SJCRH30 (cell line): ENCODE measurements at regions not wholly inside any gene's neighbourhood (a gene's known extent, or its start where the extent isn't known, plus 50 kb on each side); places are given as distances from the start of the nearest gene placed in this dataset.

Source experiments
- DNase-seq, 2 experiments: peaks; one replicate each; pipeline ENCODE4 v3.0.0-alpha.2; 2015 to 2020
- H3K27ac ChIP-seq: fragments of 250-450 bp; sonication (Bioruptor Pico); 2 replicates; pipeline ENCODE4 v1.5.1; 2020; ENCODE audit warnings: mild to moderate bottlenecking, moderate library complexity
- H3K27me3 ChIP-seq: fragments of 250-450 bp; sonication (Bioruptor Pico); 2 replicates; pipeline ENCODE4 v1.5.1; 2020; ENCODE audit warnings: mild to moderate bottlenecking, moderate library complexity
- H3K36me3 ChIP-seq: fragments of 250-450 bp; sonication (Bioruptor Pico); 2 replicates; pipeline ENCODE4 v1.5.1; 2020; ENCODE audit warnings: mild to moderate bottlenecking, moderate library complexity
- H3K4me1 ChIP-seq: fragments of 250-450 bp; sonication (Bioruptor Pico); 2 replicates; pipeline ENCODE4 v1.5.1; 2020; ENCODE audit warnings: mild to moderate bottlenecking, moderate library complexity
- H3K4me3 ChIP-seq: fragments of 250-450 bp; sonication (Bioruptor Pico); 2 replicates; pipeline ENCODE4 v1.5.1; 2020; ENCODE audit warnings: mild to moderate bottlenecking, moderate library complexity
- H3K9me3 ChIP-seq: fragments of 250-450 bp; sonication (Bioruptor Pico); replicated peaks from 2 replicates; pipeline ENCODE4 v1.5.1; 2020; ENCODE audit warnings: mild to moderate bottlenecking, moderate library complexity

- no peak overlapping the region for H3K27ac ChIP-seq
- 0 out of 2 replicates have a peak, but pooled peaks cover 4% of the 10 kb centered on the region for H3K9me3 ChIP-seq
Observed at GRCh38 chr15:31255176-31255510, 71.5 kb upstream of the KLF13 start.

GRCh38 chr15:31255732-31256377 lies 70.8 kb upstream of the KLF13 start:
- H3K36me3 ChIP-seq, result no peaks in the 10 kb centered on the region
- H3K4me3 ChIP-seq, result no peak overlapping the region
- 0 out of 2 replicates have a peak, but pooled peaks cover 4% of the 10 kb centered on the region for H3K9me3 ChIP-seq
- no peaks in the 10 kb centered on the region for H3K27me3 ChIP-seq
- H3K27ac ChIP-seq, result no peak overlapping the region
- H3K4me1 ChIP-seq, result peaks cover 8% of the 10 kb centered on the region; the same call in 1 of the 2 replicates
- DNase-seq, result no peak

More at GRCh38 chr15:31255176-31255510, 71.5 kb upstream of the KLF13 start:
- no peaks in the 10 kb centered on the region for H3K36me3 ChIP-seq
- H3K27me3 ChIP-seq, result no peaks in the 10 kb centered on the region
- no peak for DNase-seq
- peaks cover 8% of the 10 kb centered on the region; the same call in 1 of the 2 replicates for H3K4me1 ChIP-seq
- no peak overlapping the region for H3K4me3 ChIP-seq

- H3K4me3 ChIP-seq, result no peak overlapping the region
- H3K9me3 ChIP-seq, result 0 out of 2 replicates have a peak, but pooled peaks cover 4% of the 10 kb centered on the region
- H3K27ac ChIP-seq, result no peak overlapping the region
- no peaks in the 10 kb centered on the region for H3K27me3 ChIP-seq
- peaks cover 11% of the 10 kb centered on the region; the same call in 1 of the 2 replicates for H3K4me1 ChIP-seq
- H3K36me3 ChIP-seq, result no peaks in the 10 kb centered on the region
- DNase-seq, result no peak
Observed at GRCh38 chr15:31256378-31257265, 70.0 kb upstream of the KLF13 start.

GRCh38 chr15:31257286-31257685 lies 69.3 kb upstream of the KLF13 start:
- H3K4me3 ChIP-seq, result no peak overlapping the region
- H3K27me3 ChIP-seq, result no peaks in the 10 kb centered on the region
- H3K36me3 ChIP-seq, result no peaks in the 10 kb centered on the region
- no peak for DNase-seq
- no peak overlapping the region for H3K27ac ChIP-seq
- H3K4me1 ChIP-seq, result peaks cover 11% of the 10 kb centered on the region; the same call in 1 of the 2 replicates
- H3K9me3 ChIP-seq, result 0 out of 2 replicates have a peak, but pooled peaks cover 4% of the 10 kb centered on the region

DNA sequence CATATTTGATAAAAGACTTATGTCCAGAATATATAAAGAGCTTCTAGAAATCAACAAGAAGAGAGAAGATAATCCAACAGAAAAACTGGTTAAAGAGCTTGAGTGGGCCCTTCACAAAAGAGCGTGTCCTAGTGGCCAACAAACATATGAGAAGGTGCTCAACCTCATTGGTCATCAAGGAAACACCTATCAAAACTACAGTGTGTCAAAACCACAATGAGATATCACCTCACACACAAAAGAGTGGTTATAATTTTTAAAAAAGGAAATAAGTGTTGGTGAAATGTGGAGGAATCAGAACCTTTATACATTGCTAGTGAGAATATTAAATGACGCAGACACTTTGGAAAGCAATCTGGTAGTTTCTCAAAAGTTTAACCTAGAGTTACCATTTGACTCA lies 68.4 kb upstream of the KLF13 start:
- peaks cover 11% of the 10 kb centered on the region; the same call in 1 of the 2 replicates for H3K4me1 ChIP-seq
- 0 out of 2 replicates have a peak, but pooled peaks cover 4% of the 10 kb centered on the region for H3K9me3 ChIP-seq
- H3K27ac ChIP-seq, result no peak overlapping the region
- H3K36me3 ChIP-seq, result no peaks in the 10 kb centered on the region
- no peak overlapping the region for H3K4me3 ChIP-seq
- no peak for DNase-seq
- H3K27me3 ChIP-seq, result no peaks in the 10 kb centered on the region

- no peak overlapping the region for H3K4me3 ChIP-seq
- no peak for DNase-seq
- no peaks in the 10 kb centered on the region for H3K27me3 ChIP-seq
- H3K27ac ChIP-seq, result no peak overlapping the region
- 0 out of 2 replicates have a peak, but pooled peaks cover 4% of the 10 kb centered on the region for H3K9me3 ChIP-seq
- no peaks in the 10 kb centered on the region for H3K36me3 ChIP-seq
- H3K4me1 ChIP-seq, result peaks cover 19% of the 10 kb centered on the region
Observed at GRCh38 chr15:31259562-31260252, 66.9 kb upstream of the KLF13 start.

DNA sequence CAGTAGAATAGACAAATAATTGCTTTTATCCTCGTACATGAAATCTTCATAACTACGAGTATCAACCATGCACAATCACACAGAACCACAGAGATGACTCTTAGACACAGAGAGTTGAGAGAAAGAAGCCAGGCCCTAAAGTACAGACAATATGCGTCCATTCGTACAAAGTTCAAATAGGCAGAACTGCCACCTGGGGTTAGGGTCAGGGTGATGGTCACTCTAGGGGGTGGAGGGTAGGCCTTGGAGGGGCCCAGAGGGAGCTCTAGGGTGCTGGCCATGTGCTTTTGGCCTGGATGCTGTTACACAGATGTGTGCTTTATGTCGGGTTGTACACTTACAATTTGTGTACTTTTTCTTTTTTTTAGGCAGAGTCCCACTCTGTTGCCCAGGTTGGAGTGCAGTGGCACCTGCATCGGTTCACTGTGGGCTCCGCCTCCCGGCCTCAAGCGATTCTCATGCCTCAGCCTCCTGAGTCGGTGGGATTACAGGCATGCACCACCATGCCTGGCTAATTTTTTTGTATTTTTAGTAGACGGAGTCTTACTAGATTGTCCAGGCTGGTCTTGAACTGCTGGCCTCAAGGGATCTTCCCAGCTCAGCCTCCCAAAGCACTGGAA lies 65.9 kb upstream of the KLF13 start:
- 0 out of 2 replicates have a peak, but pooled peaks cover 4% of the 10 kb centered on the region for H3K9me3 ChIP-seq
- no peaks in the 10 kb centered on the region for H3K27me3 ChIP-seq
- no peak overlapping the region for H3K4me3 ChIP-seq
- DNase-seq, result no peak
- H3K36me3 ChIP-seq, result no peaks in the 10 kb centered on the region
- H3K4me1 ChIP-seq, result peaks cover 24% of the 10 kb centered on the region
- H3K27ac ChIP-seq, result no peak overlapping the region

DNA sequence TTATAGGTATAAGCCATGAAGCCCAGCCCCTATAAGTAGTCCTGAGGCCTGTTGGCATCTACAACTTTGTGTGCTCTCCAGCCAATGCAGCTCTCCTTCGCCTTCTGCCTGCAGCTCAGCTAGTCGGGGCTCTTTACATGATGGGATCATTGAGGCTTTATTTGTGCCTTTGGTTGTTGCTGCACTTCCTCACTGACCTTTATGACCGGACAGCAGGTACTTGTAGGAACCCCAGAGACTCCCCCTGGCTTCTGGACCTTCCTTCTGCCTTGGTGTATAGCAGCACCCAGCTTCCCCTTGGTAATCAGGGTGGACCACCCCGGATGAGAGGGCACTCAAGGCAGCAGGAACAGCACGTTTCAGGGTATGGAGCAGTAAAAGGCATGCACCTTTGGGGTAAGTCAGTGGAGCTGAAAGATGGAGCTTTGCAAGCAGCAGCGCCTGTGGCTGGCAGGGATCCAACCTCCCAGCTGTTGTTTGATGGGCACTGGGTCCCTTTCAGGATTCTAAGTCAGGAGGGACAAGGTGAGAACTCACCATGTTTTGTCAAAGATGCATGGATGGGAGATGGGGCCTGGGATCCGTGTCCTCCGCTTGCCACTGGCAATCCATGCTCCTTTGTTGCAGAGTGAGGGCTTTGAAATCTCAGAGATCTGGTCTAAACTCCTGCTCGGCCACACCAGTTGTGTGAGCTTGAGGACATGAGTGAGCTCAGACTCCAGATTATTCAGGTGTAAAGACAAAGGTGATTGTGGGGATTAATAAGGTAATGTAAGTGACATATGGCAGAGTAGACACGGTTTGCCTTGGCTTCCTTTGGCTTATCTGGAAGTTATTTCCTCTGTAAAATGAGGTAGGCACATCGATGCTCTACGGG lies 65.1 kb upstream of the KLF13 start:
- no peak overlapping the region for H3K4me3 ChIP-seq
- 0 out of 2 replicates have a peak, but pooled peaks cover 4% of the 10 kb centered on the region for H3K9me3 ChIP-seq
- no peaks in the 10 kb centered on the region for H3K36me3 ChIP-seq
- H3K27me3 ChIP-seq, result no peaks in the 10 kb centered on the region
- H3K27ac ChIP-seq, result no peak overlapping the region
- DNase-seq, result peak; percentile 44 to 63
- H3K4me1 ChIP-seq, result peaks cover 27% of the 10 kb centered on the region

GRCh38 chr15:31262143-31262530 lies 64.5 kb upstream of the KLF13 start:
- no peak for DNase-seq
- H3K4me1 ChIP-seq, result peaks cover 34% of the 10 kb centered on the region

DNA sequence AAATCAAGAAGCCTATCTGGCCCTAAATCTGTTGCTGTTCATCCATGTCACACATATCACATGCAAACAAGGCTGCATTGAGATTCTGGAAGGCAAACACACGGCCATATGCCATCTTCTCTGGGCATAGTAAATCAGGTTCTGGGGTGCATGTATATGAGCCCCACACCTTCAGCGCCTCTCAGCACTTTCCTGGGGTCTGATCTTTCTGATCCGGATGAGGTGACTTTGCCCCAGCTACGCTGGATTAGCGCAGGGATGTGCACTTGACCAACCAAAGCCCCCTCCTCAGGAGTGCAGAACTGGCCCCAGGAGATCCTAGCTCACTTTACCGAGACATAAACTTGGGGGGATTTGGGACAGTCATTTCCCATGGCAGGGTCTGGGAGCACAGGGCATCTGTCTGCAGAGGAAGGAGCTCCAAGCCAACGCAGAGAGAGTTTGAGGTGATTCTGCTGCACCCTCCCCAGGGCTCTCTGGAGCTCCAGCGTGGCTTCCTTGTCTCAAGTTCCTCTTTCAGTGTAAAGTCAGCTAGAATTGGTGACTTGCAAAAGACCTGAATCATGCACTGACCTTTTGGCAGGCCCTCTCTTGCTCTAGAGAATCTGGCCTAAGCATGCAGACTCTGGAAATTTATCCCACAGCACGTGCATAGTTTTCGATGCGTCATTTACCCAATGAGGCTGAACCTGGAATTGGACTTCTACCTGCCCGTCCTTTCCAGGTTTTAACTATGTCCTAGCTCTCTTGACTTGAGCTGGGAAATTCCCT lies 63.5 kb upstream of the KLF13 start:
- peaks cover 43% of the 10 kb centered on the region for H3K4me1 ChIP-seq
- H3K27ac ChIP-seq, result no peak overlapping the region
- no peak overlapping the region for H3K4me3 ChIP-seq
- 0 out of 2 replicates have a peak, but pooled peaks cover 4% of the 10 kb centered on the region for H3K9me3 ChIP-seq
- no peaks in the 10 kb centered on the region for H3K36me3 ChIP-seq
- H3K27me3 ChIP-seq, result no peaks in the 10 kb centered on the region
- no peak for DNase-seq

More at GRCh38 chr15:31262143-31262530, 64.5 kb upstream of the KLF13 start:
- Histone ChIP-seq H3K27me3 (no peaks in the 10 kb centered on the region), H3K9me3 (0 out of 2 replicates have a peak, but pooled peaks cover 4% of the 10 kb centered on the region), H3K4me3 (no peak overlapping the region), H3K27ac (no peak overlapping the region), H3K36me3 (no peaks in the 10 kb centered on the region)

DNA sequence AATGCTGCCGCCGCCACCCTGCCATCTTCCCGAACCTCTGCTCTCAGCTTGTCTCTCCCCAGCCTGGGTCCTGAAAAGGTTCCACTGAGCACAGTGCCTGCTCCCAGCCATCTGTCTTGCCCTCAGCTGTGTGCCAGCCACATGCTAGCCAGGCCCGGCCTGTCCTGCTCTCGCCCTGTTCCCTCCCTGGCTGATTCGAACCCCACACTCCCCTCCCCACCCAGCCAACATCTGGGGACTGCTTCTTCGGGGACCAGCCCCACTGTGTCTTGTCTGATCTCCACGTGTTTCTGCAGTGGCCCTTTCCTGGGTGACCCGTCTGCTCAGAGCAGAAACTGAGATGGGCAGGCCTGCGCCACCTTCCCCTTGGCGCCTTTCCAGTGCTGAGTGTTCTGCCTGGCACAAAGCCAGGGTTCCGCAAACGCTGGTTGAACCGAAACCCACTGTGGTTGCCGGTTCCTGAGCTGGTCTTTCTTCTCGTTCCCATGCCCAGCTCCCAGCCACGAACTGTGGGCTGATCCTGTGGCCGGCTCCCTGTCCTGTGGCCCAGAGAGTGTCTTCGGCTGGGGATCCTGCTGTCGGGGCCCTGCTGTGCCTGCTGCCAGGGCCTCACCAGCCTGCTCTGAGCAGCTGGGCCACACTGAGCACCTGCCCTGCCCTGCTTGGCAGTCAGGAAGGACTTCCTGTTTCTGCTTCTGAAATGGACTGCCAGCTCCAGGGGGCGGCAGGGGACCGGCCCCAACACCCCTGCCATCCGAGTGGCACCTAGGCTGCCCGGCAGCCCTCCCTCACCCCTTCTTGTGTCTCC lies 62.7 kb upstream of the KLF13 start:
- Histone ChIP-seq H3K36me3 (no peaks in the 10 kb centered on the region), H3K27me3 (no peaks in the 10 kb centered on the region), H3K4me1 (peaks cover 49% of the 10 kb centered on the region), H3K9me3 (no peaks in the 10 kb centered on the region), H3K27ac (no peak overlapping the region), H3K4me3 (no peak overlapping the region)
- DNase-seq, result no peak

DNA sequence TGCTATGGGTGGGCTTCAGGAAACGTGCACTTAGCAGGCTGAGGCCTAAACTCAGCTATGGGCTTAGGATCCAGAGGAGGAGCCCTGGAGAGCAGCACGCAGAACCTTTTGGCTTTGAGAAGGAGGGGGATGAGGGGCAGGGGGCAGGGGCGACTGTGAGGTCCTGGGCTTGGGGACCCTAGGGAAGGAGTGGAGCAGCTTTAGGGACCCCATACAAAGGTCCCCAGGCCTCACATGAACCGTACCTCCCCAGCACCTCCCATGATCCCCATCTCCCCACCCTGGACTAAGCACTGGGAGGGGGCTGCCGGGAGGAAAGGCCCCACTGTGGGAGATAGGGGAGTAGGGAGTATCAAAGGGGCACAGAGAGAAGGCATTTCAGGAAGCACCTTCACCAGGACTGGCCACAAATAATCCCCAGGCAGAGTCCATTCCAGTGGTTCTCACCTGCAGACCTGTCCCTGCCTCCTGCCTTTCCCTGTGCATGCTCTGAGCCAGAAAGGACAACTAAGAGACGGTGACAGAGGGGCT lies 62.0 kb upstream of the KLF13 start:
- H3K27ac ChIP-seq, result peak overlapping the region; percentile 92
- H3K4me3 ChIP-seq, result no peak overlapping the region
- no peak for DNase-seq
- no peaks in the 10 kb centered on the region for H3K27me3 ChIP-seq
- peaks cover 56% of the 10 kb centered on the region for H3K4me1 ChIP-seq
- H3K9me3 ChIP-seq, result no peaks in the 10 kb centered on the region
- H3K36me3 ChIP-seq, result no peaks in the 10 kb centered on the region
